Right lobe of liver (tissue), 4 donors: ENCODE measurements at regions not wholly inside any gene's neighbourhood (a gene's known extent, or its start where the extent isn't known, plus 50 kb on each side); places are given as distances from the start of the nearest gene placed in this dataset.

Experiments used
- POLR2A ChIP-seq: fragments of 450-650 bp; IDR thresholded peaks from one replicate; pipeline ENCODE4 v1.6.1; 2017; ENCODE audit warnings: antibody characterized with exemption, mild to moderate bottlenecking
- TF ChIP-seq, protein P1 (sequence below), 4 donors: fragments of 200-600 bp in 3 of 4; fragments of 450-650 bp in 1 of 4; IDR thresholded peaks; one replicate each; pipeline versions ENCODE4 v1.5.1 to v1.8.0; 2016 to 2022; ENCODE audit warnings: antibody characterized with exemption in 4 of 4, mild to moderate bottlenecking in 2 of 4
- donor health status: DM: no; HTN: no; CAD: no.
- donor health status: DM: no; HTN: no; CAD: no.
- donor health status: DM: no; HTN: yes; CAD: no.

DNA sequence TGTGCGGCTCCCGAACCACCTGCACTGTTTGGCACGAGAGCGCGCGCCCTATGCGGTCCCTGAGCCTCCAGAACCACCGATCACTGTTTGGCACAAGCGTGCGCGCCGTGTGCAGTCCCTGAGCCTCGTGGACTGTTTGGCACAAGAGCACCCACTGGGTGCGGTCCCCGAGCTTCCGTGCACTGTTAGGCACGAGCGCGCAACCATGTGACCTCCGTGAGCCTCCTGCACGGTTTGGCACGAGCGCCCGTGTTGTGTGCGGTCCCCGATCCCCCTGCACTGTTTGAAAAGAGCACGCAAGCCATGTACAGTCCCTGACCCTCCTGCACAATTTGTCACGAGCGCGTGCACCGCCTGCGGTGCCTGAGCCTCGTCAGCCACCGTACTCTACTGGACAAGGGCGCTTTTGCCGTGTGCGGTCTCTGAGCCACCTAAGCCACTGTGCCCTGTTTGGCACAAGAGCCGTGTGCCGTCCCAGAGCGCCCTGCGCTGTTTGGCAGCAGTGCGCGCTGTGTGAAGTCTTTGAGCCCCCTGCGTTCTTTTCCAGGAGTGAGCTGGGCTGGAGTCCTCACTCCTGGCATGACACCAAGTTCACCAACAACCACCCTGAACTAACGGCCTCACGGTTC, 163.7 kb upstream of the USP9Y start:
- TF ChIP-seq, protein P1, sequence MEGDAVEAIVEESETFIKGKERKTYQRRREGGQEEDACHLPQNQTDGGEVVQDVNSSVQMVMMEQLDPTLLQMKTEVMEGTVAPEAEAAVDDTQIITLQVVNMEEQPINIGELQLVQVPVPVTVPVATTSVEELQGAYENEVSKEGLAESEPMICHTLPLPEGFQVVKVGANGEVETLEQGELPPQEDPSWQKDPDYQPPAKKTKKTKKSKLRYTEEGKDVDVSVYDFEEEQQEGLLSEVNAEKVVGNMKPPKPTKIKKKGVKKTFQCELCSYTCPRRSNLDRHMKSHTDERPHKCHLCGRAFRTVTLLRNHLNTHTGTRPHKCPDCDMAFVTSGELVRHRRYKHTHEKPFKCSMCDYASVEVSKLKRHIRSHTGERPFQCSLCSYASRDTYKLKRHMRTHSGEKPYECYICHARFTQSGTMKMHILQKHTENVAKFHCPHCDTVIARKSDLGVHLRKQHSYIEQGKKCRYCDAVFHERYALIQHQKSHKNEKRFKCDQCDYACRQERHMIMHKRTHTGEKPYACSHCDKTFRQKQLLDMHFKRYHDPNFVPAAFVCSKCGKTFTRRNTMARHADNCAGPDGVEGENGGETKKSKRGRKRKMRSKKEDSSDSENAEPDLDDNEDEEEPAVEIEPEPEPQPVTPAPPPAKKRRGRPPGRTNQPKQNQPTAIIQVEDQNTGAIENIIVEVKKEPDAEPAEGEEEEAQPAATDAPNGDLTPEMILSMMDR (IDR thresholded peaks at IDR 0.05) = no peak
- no peak for TF ChIP-seq POLR2A
